Erythroblast (primary cell): ENCODE measurements at regions not wholly inside any gene's neighbourhood (a gene's known extent, or its start where the extent isn't known, plus 50 kb on each side); places are given as distances from the start of the nearest gene placed in this dataset.

Experiments
- DNase-seq, 2 experiments: peaks; one replicate each; lab custom pipeline; 2025; lab: John Stamatoyannopoulos, UW
- GATA1 ChIP-seq: IDR thresholded peaks from 2 replicates; pipeline ENCODE4 v1.6.1; 2011; ENCODE audit warnings: low read depth, mild to moderate bottlenecking, control low read depth, low read length, moderate library complexity
- POLR2A ChIP-seq: IDR thresholded peaks from 2 replicates; pipeline ENCODE4 v1.6.1; 2011; ENCODE audit warnings: mild to moderate bottlenecking, low read length

DNA sequence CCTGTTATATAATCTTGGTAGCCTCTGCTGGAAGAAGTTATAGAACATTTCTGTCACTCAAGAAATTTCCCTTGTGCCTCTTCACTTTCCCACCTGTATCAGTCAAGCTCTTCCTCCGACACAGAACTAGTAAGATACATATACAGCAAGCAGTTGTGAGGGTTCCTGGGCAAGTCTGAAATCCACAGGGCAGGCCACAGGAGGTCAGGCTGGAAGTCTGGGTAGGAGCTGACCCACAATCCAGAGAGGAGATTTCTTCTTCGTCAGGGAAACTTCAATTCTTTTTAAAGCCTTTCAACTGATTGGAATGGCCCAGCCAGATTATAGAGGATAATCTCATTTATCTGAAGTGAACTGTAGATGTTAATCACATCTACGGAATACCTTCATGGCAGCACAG lies 96.4 kb upstream of the FMN2 start:
- DNase-seq: no peak
- TF ChIP-seq GATA1: no peak
- TF ChIP-seq POLR2A: no peak

DNA sequence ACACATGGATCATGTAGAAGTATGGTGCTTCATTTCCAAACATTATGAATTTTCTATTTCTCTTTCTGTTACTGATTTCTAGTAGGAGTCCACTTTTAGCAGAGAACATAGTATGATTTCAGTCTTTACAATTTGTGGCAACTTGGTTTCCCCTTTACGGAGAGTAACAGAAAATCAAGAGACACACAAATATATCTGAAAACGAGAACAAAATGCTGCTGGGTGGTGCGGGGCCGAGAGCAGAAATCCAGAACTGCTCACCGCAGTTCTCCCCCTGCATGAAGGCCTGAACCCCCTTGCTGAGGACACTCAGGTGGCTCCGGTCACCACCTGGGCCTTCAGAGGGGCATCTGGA lies 94.5 kb upstream of the FMN2 start:
- no peak for DNase-seq
- TF ChIP-seq POLR2A: no peak
- no peak for TF ChIP-seq GATA1

DNA sequence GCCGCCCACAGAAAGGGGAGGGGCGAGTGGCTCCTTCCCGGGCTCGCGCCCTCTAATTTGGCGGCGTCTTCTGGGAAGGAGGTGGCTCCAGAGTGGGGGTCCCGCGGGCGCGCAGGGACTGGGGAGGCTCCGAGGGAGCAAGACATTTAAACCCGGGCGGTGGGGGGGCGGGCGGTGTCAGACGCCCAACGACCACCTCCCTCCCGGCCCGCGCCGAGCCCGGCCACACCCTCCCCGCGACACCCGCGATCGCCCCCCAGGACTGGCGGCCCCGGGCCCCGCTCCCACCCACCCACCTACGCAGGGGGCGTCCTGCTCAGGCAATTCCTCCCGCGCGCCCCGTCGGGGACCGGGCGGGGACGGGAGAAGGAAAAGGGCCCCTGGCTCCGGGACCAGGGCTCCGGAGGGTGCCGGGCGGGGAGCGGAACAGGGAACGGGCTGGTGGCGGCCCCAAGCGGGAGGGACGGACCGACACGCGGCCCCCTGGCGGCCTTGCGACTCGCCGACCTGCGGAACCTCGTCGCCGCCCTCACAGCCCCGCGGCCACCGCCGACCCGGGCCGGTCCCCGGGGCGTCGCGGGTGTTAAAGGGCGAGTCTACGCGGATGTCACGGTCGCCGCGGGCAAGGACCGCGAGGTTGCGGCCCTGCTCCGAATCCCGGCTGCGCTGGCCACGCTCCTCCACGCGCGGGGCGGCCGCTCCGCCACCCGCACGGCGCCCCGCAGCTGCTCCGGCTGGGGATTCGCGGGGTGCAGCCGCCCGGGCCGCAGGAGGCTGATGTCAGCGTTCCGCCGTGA lies 94.0 kb upstream of the FMN2 start:
- DNase-seq: peak in 1 of 2 experiments; percentile 1
- TF ChIP-seq GATA1: no peak
- no peak for TF ChIP-seq POLR2A

DNA sequence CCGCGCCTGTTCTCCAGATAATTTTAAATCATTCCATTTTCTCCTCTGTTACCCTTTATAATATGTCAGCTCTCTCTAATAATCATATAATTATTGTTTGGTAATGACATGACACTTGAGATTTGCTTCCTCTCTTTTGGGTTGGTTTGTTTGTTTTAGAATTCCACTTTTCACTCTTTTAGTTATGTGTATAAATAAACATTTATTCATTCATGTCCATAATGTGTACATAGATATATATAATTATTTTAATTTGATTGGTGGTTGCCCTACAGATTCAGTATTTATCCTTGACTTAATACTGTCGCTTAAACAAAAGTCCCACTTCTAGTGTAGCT lies 93.4 kb upstream of the FMN2 start:
- DNase-seq: no peak
- no peak for TF ChIP-seq POLR2A
- no peak for TF ChIP-seq GATA1

DNA sequence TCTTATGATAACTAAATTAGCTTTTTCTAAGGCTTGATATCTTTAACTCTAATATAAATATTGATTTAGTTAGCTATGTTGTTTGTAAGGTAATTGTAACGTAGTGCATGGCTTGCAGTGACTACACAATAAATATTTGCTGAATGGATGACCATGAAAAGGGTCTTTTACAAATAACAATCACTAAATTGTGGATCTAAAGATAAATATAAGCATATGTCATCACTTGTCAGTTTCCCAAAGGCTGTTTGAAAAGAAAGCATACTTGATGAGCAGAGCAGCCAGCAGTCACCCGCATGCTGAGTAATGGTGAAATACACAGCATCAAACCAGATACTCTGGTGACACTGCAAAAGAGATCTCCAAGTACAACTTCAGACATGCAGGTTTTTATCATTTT lies 92.5 kb upstream of the FMN2 start:
- TF ChIP-seq POLR2A: no peak
- TF ChIP-seq GATA1: no peak
- no peak for DNase-seq

DNA sequence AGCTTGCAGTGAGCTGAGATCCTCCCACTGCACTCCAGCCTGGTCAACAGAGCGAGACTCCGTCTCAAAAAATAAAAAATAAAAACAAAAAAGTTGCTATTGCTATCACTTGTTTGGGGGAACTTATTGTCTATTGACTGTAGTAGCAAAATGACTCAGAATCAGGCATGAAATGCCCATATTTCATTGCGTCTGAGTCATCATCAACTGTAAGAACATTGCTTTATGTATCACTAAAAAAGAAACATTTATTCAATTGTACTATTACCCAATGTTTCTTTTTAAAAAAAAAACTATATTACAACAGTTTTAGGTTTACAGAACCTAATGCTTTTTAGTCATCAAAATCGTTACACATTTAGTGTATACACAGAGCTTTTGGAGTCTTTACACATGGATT lies 91.0 kb upstream of the FMN2 start:
- TF ChIP-seq GATA1: no peak
- no peak for TF ChIP-seq POLR2A

DNA sequence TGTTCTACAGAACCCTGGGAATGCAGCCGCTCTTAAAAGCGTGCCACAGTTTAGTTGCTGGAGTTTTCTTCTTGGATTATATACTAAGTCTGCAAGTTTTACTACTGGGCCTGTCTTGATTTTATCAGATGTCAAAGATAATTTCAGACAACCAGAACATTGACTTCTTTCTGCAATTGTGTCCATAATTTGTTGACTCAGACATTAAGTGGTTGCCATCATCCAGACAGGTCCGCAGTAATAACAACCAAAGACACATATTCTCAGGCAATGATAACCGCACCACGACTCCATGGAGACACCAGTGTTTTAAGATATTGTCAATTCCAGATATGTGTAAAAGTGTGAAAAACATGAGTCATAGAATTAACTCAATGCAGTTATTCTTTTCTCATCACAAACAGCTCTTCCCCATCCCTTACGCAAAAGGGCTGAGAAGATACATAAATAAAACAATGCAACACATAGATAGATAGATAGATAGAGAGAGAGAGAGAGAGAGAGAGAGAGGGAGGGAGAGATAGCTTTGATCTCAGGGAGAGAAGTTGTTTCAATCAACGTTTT lies 90.4 kb upstream of the FMN2 start:
- no peak for DNase-seq
- TF ChIP-seq GATA1 (no peak), POLR2A (no peak)

More for the DNA sequence above, 91.0 kb upstream of the FMN2 start:
- no peak for DNase-seq

DNA sequence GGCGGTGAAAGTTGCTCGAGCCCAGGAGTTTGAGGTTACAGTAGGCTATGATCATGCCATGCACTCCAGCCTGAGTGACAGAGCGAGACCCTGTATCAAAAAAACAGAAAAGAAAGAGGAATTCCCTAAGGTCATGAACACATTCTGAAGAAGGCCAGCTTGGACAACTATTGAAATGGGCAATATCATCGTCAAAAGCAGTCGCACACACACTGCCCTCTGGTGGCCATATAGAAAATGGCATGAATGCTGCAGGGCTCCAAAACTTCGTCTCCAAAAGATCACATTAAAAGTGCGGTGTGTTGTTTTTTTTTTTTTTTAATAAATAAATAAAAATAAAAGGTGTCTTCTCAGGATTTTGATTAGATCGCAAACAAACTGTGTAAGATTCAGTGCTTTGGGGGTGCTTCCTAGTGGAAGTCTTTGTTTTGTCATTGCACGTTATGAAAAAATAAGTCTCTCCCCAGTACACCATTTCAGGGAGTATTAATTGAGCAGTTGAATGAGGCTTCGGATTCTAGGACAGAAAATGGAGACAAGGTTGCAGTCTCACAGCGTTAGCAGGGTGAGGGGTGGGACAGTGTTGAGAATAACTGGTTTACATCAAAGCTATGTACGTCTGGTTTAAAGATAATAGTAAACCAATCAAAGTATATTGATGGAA lies 87.5 kb upstream of the FMN2 start:
- DNase-seq: peak; percentile 6 to 41
- no peak for TF ChIP-seq GATA1
- TF ChIP-seq POLR2A: no peak

DNA sequence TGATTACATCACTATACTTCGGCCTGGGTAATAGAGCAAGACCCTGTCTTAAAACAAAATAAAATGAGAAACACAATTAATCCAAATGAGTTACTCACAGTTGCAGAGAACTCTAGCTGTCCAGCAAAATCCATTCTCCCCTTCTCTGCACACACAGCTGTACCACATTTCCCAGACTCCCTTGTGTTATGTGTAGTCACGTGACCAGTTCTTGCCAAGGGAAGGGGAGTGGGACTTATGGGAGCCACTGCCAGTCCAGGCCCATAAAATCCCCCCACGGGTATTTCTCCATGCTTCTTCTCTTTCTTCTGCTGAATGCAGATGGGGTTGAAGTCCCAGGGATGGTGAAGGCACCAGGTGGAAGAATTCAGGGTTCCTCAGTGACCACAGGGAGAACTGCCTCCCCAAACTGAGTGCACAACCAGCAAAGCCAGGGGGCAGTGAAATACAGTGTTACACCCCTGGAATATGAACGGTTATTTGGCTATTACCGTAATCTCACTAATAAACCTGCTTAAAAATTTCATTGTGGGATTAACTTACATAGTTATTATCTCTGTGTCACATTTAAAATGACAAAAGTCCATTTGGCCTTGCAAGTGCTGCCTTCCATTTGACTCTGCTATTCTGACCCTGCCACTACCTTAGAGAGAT lies 85.6 kb upstream of the FMN2 start:
- no peak for DNase-seq
- no peak for TF ChIP-seq POLR2A
- no peak for TF ChIP-seq GATA1

DNA sequence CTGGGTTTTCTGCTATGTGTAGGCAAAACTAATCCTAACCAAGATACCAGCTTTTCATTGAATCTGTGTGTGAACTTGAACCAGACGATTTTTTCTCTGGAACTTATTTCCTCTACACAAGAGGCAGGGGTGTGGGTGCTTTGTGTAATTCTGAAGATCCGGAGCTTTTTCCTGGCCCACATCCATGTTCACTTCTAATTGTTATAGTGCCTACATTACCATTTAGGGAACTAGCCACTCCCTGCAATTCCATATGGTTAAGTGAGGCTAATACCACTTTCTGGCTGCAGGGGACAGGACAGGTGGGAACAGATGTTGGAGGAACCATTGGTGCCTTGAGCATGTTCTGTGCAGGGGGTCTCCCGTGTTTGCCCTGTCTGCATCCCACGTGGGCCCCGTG lies 83.4 kb upstream of the FMN2 start:
- TF ChIP-seq POLR2A (no peak), GATA1 (no peak)
- no peak for DNase-seq

DNA sequence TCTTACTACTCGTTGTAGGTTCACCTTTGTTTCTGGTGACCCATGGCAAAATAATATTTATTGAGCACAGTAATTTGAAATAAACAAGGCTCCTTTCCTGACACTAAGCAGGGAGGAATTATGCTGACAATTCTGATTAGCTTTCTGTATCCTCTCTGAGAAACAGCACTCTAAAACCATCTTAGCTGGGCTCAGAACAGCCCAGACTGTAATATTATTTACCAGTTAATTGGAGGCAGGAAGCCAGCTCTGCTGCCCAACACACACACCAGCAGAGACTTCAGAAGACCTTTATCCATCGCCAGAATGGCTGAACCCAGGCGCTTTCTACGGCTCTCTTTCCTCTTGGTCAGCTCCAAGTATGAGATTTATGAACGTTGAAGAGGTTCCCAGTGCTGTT lies 77.6 kb upstream of the FMN2 start:
- no peak for DNase-seq
- TF ChIP-seq POLR2A (no peak), GATA1 (no peak)

DNA sequence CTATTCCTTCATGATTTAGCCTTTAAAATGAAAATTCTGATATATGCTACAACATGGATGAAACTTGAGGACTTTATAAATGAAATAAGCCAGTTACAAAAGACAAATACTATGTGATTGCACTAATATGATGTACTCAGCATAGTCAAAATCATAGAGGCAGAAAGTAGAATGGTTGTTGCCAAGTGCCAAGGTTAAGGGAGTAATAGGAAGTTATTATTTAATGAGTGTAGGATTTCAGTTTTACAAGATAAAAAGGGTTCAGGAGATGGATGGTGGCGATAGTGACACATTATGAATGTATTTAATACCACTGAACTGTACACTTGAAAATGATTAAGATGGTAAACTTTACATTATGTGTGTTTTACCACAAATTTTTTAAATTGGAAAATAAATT lies 73.1 kb upstream of the FMN2 start:
- DNase-seq: no peak
- TF ChIP-seq POLR2A (no peak), GATA1 (no peak)

DNA sequence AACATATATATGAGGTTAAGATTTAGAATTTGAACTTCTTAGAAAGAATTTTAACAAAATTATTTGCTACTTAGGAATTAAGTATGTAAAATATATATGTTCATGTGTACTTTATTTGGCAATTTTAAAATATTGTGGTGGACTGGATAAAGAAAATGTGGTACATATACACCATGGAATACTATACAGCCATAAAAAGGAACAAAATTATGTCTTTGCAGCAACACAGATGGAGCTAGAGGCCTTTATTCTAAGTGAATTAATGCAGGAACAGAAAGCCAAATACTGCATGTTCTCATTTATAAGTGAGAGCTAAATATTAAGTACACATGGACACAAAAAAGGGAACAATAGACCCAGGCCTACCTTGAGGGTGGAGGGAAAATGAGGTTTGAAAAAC lies 72.2 kb upstream of the FMN2 start:
- DNase-seq: no peak
- TF ChIP-seq GATA1 (no peak), POLR2A (no peak)

DNA sequence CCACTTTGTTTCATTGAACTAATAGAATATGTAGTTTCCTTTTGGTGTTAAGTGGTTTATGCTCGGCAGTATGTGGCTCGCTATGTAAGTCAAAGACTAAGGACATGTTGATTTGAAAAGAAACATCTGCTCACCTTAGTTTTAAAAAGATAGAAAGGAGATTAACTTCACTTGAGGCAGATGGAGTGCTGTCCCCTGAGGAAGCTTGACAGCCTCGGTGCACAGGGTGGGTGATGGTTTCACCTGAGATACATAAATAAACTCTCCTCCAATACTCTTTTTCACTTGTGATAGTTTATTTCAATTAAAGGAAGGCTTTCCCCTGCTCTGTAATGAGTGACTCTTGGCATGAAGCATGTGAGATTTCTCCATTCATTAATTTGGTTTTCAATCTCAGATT lies 70.8 kb upstream of the FMN2 start:
- TF ChIP-seq GATA1 (no peak), POLR2A (no peak)
- no peak for DNase-seq

DNA sequence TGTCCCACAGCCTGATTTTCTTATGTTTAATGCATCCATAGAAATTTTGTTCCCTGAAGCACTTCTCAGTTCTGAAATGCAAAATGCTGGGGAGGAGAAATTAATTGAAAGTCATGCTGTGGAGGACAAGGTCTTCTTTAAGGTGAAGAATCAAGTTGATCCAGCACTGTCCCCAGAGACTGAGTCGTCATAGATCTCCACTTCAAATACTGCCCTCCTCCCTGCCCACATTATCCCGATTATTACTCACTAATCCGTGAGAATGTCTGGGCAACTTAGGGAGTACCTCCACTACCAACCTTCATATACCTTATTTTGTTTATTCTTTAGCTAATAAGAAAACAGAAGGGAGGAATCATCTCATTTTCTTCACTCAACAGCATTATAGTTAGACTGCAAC lies 70.0 kb upstream of the FMN2 start:
- TF ChIP-seq POLR2A (no peak), GATA1 (no peak)
- DNase-seq: no peak
